H1 (cell line): ENCODE measurements at regions not wholly inside any gene's neighbourhood (a gene's known extent, or its start where the extent isn't known, plus 50 kb on each side); places are given as distances from the start of the nearest gene placed in this dataset.

Experiments
- CHD1 ChIP-seq: IDR thresholded peaks from 2 replicates; pipeline ENCODE4 v1.6.1; 2012; ENCODE audit warnings: low read depth, low read length, improper control_type of control experiment
- GTF2F1 ChIP-seq: IDR thresholded peaks from 2 replicates; pipeline ENCODE4 v1.6.1; 2012; ENCODE audit warnings: low read depth, low read length, improper control_type of control experiment, borderline replicate concordance
- HDAC6 ChIP-seq: IDR thresholded peaks from one replicate; pipeline ENCODE4 v1.7.1; 2012; ENCODE audit warnings: low read depth, mild to moderate bottlenecking, inconsistent platforms, low read length, moderate library complexity
- RFX5 ChIP-seq: IDR thresholded peaks from 2 replicates; pipeline ENCODE4 v1.6.1; 2011; ENCODE audit warnings: low read depth, low read length, improper control_type of control experiment, borderline replicate concordance
- SRF ChIP-seq: IDR thresholded peaks from 2 replicates; pipeline ENCODE4 v1.6.1; 2011; ENCODE audit warnings: mild to moderate bottlenecking, low read depth, low read length, moderate library complexity

GRCh38 chr14:97452314-97452713, 655.1 kb downstream of the VRK1 start (continued):
- TF ChIP-seq HDAC6 (no peak), GTF2F1 (no peak), CHD1 (no peak), SRF (no peak), RFX5 (no peak)
